Activated CD4-positive, alpha-beta T cell treated with anti-CD3 and anti-CD28 coated beads for 36 hours (primary cell): ENCODE measurements at regions not wholly inside any gene's neighbourhood (a gene's known extent, or its start where the extent isn't known, plus 50 kb on each side); places are given as distances from the start of the nearest gene placed in this dataset.

Experiments used
- ATAC-seq: fragments of 200-7000 bp; cut with Tn5 transposase; one replicate; pipeline ENCODE4 v1.10.0; 2021; ENCODE audit warnings: mild to moderate bottlenecking, moderate library complexity
- CTCF ChIA-PET: fragments of 350-600 bp; sonication (Branson Sonifier 250); formaldehyde crosslinking; loops from one replicate; lab custom pipeline; 2021; ENCODE audit warnings: antibody characterized with exemption; lab: Charles Lee
- POLR2A ChIA-PET: fragments of 350-600 bp; sonication (Branson Sonifier 250); formaldehyde crosslinking; loops from one replicate; lab custom pipeline; 2021; ENCODE audit warnings: antibody characterized with exemption, inconsistent platforms; lab: Charles Lee
- DNase-seq: peaks from one replicate; pipeline ENCODE4 v3.0.0-alpha.2; 2020
- H3K27ac Mint-ChIP-seq: one replicate; pipeline ENCODE4 v1.8.0; 2021; ENCODE audit warnings: mixed read lengths
- H3K27me3 Mint-ChIP-seq: one replicate; pipeline ENCODE4 v1.8.0; 2021; ENCODE audit warnings: mixed read lengths
- H3K36me3 Mint-ChIP-seq: one replicate; pipeline ENCODE4 v1.8.0; 2021; ENCODE audit warnings: low read depth, mixed read lengths
- H3K4me1 Mint-ChIP-seq: one replicate; pipeline ENCODE4 v1.8.0; 2021; ENCODE audit warnings: mixed read lengths
- H3K4me3 Mint-ChIP-seq: one replicate; pipeline ENCODE4 v1.8.0; 2021; ENCODE audit warnings: mild to moderate bottlenecking, moderate library complexity, mixed read lengths
- H3K9me3 Mint-ChIP-seq: one replicate; pipeline ENCODE4 v1.8.0; 2021; ENCODE audit warnings: low read depth, mixed read lengths
- intact Hi-C, 2 experiments: fragments of 100-400 bp; cut with DNase I in 1 of 2; cut with micrococcal nuclease in 1 of 2; formaldehyde crosslinking; loops; one replicate each; pipeline versions ENCODE4 v1.14.2 to v1.15.1; 2022 to 2024; cut with DNase I, micrococcal nuclease

DNA sequence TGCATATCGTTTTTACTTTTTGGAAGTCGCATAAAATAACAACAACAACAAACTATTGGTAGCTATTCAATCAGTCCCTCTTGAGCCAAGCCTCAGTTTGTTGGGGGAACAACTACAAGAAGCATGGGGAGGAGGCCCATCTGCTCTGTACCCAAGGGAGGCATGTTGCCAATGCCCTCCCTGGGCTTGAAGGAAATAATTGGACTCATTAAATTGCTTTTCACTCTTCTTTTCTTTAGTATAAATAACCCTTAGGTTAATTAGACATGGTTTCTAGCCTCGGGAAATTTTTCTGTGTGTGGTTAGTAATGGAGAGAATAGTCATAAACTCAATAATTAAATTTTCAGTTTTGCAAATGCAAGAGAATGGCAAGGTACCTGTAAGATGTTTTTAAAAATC lies 500.7 kb downstream of the TLE4 start:
- intact Hi-C loops: no loop called here
- no peaks in the 10 kb centered on the region for H3K36me3 Mint-ChIP-seq
- peaks cover 6% of the 10 kb centered on the region for H3K27me3 Mint-ChIP-seq
- no peak for DNase-seq
- H3K4me3 Mint-ChIP-seq: no peak overlapping the region
- H3K4me1 Mint-ChIP-seq: no peaks in the 10 kb centered on the region
- ChIA-PET POLR2A (no interaction called here), CTCF (no interaction called here)
- no peaks in the 10 kb centered on the region for H3K9me3 Mint-ChIP-seq
- H3K27ac Mint-ChIP-seq: no peak overlapping the region
- ATAC-seq: no peak

DNA sequence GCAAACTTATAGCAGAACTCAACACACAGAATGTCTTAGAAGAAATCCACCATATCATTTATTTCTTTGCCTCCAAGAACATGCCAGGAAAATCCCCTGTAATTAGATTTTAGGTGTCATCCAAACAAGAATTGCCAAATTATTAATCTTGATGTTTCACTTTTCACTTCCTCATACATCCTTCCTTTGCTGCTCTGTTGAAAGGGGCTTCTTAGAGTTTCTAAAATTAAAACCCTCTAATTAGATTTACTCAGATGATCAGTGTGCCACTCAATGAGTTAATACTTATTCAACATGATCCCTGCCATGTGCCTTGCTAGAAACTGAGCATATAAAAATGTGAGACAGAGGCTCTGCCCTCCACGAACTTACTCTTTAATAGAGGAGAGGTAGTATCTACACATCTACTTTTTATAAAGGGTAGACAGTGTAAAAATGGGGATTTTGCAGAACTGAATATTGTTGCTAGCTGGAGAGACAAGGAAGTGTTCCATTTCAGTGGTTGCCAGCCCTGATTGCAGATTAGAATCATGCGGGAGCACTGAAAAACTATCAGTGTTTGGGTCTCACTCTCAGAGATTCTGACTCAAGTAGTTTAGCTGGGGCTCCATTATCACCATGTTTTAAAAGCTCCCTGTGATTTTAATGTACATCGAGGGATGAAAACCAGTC lies 498.4 kb downstream of the TLE4 start:
- Mint-ChIP-seq H3K4me3 (no peak overlapping the region), H3K27ac (no peak overlapping the region), H3K27me3 (peaks cover 10% of the 10 kb centered on the region), H3K9me3 (no peaks in the 10 kb centered on the region), H3K4me1 (no peaks in the 10 kb centered on the region), H3K36me3 (no peaks in the 10 kb centered on the region)
- POLR2A ChIA-PET: no interaction called here
- intact Hi-C loops: no loop called here
- DNase-seq: no peak
- CTCF ChIA-PET: no interaction called here
- ATAC-seq: no peak

DNA sequence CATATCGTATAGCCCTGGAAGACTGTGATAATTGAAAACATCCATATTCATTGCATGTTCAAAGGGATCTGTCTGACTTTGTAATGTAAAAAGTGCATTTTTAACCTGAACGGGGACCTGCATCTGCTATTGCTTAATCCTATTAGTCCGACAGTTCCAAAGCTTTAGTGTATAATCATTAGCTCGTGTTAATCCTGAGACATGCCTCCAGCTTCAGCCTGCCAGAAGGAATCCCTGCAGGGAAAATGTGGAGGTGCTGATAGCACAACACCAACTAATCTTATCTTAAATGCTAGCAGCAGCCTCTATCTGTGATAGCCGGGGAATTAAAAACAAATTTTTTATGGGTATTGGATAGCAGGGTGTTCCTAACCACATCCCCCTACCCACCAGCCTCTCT lies 495.2 kb downstream of the TLE4 start:
- Mint-ChIP-seq H3K36me3 (no peaks in the 10 kb centered on the region), H3K27ac (no peak overlapping the region), H3K4me1 (no peaks in the 10 kb centered on the region), H3K9me3 (no peaks in the 10 kb centered on the region), H3K4me3 (no peak overlapping the region), H3K27me3 (peaks cover 10% of the 10 kb centered on the region)
- ChIA-PET POLR2A (no interaction called here), CTCF (interaction anchor here (0.7 kb wide), 1 partner anchor 21 kb away, joined by 3 read pairs; no protein-coding TSS in a partner anchor)
- no peak for DNase-seq
- no peak for ATAC-seq
- intact Hi-C loops: no loop called here

DNA sequence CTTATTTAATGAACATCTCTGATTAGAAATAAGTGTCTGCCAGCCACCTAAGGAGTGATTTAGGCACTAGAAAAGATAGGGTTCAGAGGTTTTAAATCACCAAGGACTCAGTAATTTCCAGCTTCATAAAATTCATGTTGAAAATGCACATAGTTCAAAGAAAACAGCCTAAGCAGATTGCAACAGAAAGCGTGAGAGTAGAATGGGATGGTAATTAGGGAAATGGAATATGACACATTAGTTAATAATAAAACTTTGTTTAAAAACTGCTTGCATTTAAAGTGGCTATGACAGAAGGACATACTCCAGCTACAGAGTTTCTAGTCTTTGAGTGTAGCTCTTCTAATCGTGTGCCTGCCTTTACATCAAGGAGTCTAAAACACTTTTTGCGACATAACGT lies 490.8 kb downstream of the TLE4 start:
- ChIA-PET POLR2A (no interaction called here), CTCF (no interaction called here)
- H3K9me3 Mint-ChIP-seq: no peaks in the 10 kb centered on the region
- no peak overlapping the region for H3K4me3 Mint-ChIP-seq
- intact Hi-C loops: no loop called here
- H3K27me3 Mint-ChIP-seq: peaks cover 5% of the 10 kb centered on the region
- no peak overlapping the region for H3K27ac Mint-ChIP-seq
- ATAC-seq (no peak), DNase-seq (no peak)
- H3K36me3 Mint-ChIP-seq: no peaks in the 10 kb centered on the region
- H3K4me1 Mint-ChIP-seq: no peaks in the 10 kb centered on the region

DNA sequence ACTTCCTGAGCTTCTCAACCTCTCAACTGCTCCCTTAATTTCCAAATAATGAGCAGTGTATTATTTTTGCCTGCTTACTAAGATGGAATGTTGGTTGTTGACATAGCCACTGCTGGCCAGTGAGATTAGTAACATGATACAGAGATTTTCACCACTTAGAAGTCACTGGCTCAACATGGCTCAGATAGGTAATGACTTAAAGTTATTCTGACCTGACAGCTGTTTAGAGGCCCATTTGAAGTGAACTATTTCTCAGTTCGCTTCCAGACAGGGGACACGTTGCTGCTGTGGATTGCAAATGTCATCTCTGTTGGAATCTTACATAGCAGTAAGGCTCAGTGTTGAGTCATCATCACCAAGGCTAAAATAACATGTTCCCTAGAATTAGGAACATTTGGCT lies 490.2 kb downstream of the TLE4 start:
- Mint-ChIP-seq H3K27ac (no peak overlapping the region), H3K4me1 (no peaks in the 10 kb centered on the region), H3K9me3 (no peaks in the 10 kb centered on the region), H3K4me3 (no peak overlapping the region), H3K36me3 (no peaks in the 10 kb centered on the region), H3K27me3 (no peaks in the 10 kb centered on the region)
- DNase-seq (no peak), ATAC-seq (no peak)
- intact Hi-C loops: no loop called here
- CTCF ChIA-PET: no interaction called here
- POLR2A ChIA-PET: no interaction called here

DNA sequence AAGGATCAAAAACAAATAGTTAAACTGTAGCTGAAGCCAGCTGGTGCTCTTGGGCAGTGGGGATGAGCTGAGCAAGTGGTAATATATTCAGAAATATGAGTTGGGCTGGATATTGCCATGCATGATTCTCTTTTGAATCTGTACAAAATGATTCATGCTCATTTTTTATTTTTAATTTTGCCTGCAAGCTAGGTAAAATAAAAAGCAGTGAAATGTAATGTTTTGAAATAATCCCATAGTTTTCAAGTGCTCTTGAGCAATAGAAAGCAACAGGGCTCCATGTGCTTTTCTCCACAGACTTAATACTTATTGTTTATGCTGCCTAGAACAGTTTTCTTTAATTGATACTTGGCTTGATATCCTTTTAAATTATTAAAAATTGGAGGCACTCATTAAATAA lies 489.3 kb downstream of the TLE4 start:
- H3K36me3 Mint-ChIP-seq: no peaks in the 10 kb centered on the region
- no peaks in the 10 kb centered on the region for H3K4me1 Mint-ChIP-seq
- ChIA-PET POLR2A (no interaction called here), CTCF (interaction anchor here (1.3 to 1.5 kb wide), 2 partner anchors 10 to 22 kb away, joined by 3 to 4 read pairs; no protein-coding TSS in a partner anchor)
- H3K9me3 Mint-ChIP-seq: no peaks in the 10 kb centered on the region
- H3K4me3 Mint-ChIP-seq: no peak overlapping the region
- intact Hi-C loops: no loop called here
- H3K27me3 Mint-ChIP-seq: no peaks in the 10 kb centered on the region
- no peak overlapping the region for H3K27ac Mint-ChIP-seq
- DNase-seq (no peak), ATAC-seq (no peak)

DNA sequence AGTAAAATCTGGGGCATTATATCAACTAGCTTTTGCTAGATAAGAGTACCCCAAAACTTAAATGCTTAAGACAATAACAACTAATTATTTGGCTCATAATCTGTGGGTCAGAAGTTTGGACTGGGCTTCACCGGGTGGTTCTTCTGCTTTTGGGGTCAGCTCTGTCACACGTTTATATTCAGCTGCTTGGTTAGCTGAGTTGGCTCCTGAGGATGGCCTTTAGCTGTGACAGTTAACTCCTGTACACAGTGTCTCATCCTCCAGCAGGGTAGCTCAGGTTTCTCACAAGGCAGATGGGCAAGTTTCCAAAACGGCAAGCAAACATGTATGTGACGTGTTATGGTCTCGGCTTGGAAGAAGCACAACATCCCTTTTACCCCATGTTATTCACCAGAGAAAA lies 488.2 kb downstream of the TLE4 start:
- CTCF ChIA-PET: interaction anchor here (1.5 kb wide), 1 partner anchor 11 kb away, joined by 4 read pairs; no protein-coding TSS in a partner anchor
- POLR2A ChIA-PET: no interaction called here
- H3K36me3 Mint-ChIP-seq: no peaks in the 10 kb centered on the region

DNA sequence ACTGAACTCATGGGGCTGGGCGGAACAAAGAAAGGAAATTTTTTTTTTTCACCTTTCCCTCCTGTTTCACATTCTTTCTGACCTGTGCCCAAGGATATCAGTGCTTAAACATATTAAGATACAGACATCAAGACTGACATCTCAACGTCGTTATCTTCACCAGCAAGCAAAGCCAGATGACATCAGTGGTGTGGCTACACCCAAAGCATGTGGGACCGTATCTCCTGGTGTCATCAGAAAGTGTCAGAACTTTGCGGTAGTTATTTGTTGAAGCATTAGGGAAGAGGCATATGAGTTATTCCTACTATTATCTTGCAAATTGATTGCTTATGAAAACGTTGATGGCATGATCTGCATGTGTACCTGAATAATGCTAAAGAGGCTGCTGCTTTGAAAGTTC lies 487.4 kb downstream of the TLE4 start:
- intact Hi-C loops: no loop called here
- DNase-seq (no peak), ATAC-seq (no peak)
- H3K36me3 Mint-ChIP-seq: no peaks in the 10 kb centered on the region
- H3K27ac Mint-ChIP-seq: no peak overlapping the region
- ChIA-PET POLR2A (no interaction called here), CTCF (no interaction called here)
- H3K27me3 Mint-ChIP-seq: no peaks in the 10 kb centered on the region
- H3K4me1 Mint-ChIP-seq: no peaks in the 10 kb centered on the region
- H3K9me3 Mint-ChIP-seq: no peaks in the 10 kb centered on the region
- H3K4me3 Mint-ChIP-seq: no peak overlapping the region

More for the DNA sequence above, 488.2 kb downstream of the TLE4 start:
- Mint-ChIP-seq H3K27me3 (no peaks in the 10 kb centered on the region), H3K4me1 (no peaks in the 10 kb centered on the region), H3K4me3 (no peak overlapping the region), H3K9me3 (no peaks in the 10 kb centered on the region), H3K27ac (no peak overlapping the region)
- DNase-seq (no peak), ATAC-seq (no peak)
- intact Hi-C loops: no loop called here

DNA sequence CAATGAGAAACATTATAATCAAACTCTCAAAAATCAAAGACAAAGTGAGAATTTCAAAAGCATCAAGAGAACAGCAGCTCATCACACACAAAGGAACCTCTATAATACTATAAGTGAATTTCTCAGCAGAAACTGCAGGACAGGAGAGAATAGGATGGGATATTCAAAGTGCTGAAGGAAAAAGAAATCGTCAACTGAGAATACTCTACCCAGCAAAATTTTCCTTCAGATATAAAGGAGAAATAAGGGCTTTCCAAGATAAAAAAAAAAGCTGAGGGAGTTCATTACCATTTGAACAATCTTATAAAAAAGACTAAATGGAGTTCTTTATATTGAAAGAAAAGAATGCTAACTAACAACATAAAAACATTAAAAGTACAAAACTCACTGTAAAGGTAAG lies 481.1 kb downstream of the TLE4 start:
- ATAC-seq (no peak), DNase-seq (no peak)
- H3K27me3 Mint-ChIP-seq: peaks cover 2% of the 10 kb centered on the region
- H3K4me3 Mint-ChIP-seq: no peak overlapping the region
- ChIA-PET POLR2A (no interaction called here), CTCF (no interaction called here)
- H3K4me1 Mint-ChIP-seq: no peaks in the 10 kb centered on the region
- H3K27ac Mint-ChIP-seq: no peak overlapping the region
- intact Hi-C loops: no loop called here
- H3K9me3 Mint-ChIP-seq: peaks cover 10% of the 10 kb centered on the region
- H3K36me3 Mint-ChIP-seq: peaks cover 5% of the 10 kb centered on the region

DNA sequence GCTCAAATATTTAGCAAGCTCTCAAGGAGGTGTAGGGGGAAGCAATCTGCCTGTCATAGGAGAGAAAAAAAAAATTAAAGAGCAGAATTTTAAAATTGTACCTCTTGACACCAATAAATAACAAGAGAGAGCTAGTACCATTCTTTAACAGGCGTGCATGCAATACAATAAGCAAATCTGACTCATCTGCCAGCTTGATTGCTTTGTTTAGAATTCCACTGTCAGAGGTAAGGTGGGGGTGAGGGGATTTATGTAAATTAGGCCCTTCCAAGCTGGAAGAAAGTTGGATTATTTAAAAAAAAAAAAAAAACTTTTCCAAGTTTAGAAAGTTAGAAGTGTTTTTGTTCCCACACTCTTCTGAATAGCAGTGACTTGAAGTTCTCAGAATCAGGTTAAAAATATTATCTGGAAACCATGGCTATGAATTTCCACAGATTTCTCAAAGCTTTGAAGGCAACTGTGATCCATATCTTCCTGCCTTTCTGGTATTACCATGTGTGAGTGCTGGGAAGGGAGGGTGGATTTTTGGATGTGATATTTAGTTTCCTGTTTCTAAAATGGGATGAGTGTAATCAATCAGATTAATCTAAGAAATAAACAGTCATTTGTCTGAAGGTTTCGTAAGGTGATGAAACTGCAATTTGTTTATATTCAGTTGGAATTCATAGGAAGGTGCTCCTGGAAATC lies 477.5 kb downstream of the TLE4 start:
- ChIA-PET CTCF (no interaction called here), POLR2A (no interaction called here)
- Mint-ChIP-seq H3K4me1 (no peaks in the 10 kb centered on the region), H3K27me3 (peaks cover 2% of the 10 kb centered on the region), H3K9me3 (peaks cover 10% of the 10 kb centered on the region), H3K36me3 (peaks cover 5% of the 10 kb centered on the region), H3K27ac (no peak overlapping the region), H3K4me3 (no peak overlapping the region)
- intact Hi-C loops: no loop called here
- no peak for ATAC-seq
- no peak for DNase-seq

DNA sequence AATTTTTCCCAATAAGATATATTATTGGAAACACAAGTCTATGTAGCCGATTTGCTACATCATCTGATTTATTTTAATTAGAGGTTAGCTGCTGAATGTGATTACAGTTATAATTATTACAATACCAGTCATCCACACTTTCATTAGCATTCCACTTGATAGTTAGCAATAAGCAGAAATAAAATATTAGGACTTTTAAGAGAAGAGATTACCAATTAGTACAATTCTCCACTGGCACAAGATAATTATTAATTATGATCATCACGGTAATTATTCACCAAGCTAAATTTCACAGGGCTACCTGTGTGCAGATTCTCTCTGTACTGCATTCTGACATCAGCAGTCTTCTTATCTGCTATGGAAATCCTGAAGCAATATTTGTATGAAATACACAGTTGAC lies 474.7 kb downstream of the TLE4 start:
- no peak overlapping the region for H3K4me3 Mint-ChIP-seq
- DNase-seq (no peak), ATAC-seq (no peak)
- no peaks in the 10 kb centered on the region for H3K27me3 Mint-ChIP-seq
- no peaks in the 10 kb centered on the region for H3K4me1 Mint-ChIP-seq
- H3K27ac Mint-ChIP-seq: no peak overlapping the region
- intact Hi-C loops: no loop called here
- no peaks in the 10 kb centered on the region for H3K36me3 Mint-ChIP-seq
- ChIA-PET POLR2A (no interaction called here), CTCF (no interaction called here)
- no peaks in the 10 kb centered on the region for H3K9me3 Mint-ChIP-seq

DNA sequence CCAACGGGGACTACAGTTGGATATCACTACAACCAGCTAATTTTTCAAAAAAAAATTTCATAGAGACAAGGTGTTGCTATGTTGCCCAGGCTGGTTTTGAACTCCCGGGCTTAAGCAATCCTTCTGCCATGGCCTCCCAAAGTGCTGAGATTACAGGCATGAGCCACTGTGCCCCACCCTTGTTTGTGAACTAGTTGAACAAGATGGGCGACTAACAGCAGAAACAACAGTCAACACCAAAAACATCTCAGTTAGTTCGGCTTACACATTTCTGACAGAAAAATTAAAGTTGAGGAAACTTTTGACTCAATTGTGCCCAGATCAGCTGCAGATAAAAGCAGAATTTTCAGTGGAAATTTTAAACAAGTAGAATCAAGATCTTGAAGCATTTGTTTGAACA lies 470.1 kb downstream of the TLE4 start:
- peaks cover 3% of the 10 kb centered on the region for H3K27me3 Mint-ChIP-seq
- H3K36me3 Mint-ChIP-seq: no peaks in the 10 kb centered on the region
- ATAC-seq (no peak), DNase-seq (no peak)
- intact Hi-C loops: no loop called here
- H3K4me1 Mint-ChIP-seq: no peaks in the 10 kb centered on the region
- no peak overlapping the region for H3K4me3 Mint-ChIP-seq
- no peak overlapping the region for H3K27ac Mint-ChIP-seq
- ChIA-PET POLR2A (no interaction called here), CTCF (interaction anchor here (1.1 kb wide), 1 partner anchor 27 kb away, joined by 5 read pairs; no protein-coding TSS in a partner anchor)
- no peaks in the 10 kb centered on the region for H3K9me3 Mint-ChIP-seq
